Fibroblast of lung (primary cell): ENCODE measurements at regions not wholly inside any gene's neighbourhood (a gene's known extent, or its start where the extent isn't known, plus 50 kb on each side); places are given as distances from the start of the nearest gene placed in this dataset.

Experiments
- CTCF ChIP-seq, 2 donors: IDR thresholded peaks in 1 of 2; conservative IDR thresholded peaks in 1 of 2; 1 replicate in 1 of 2; 2 replicates in 1 of 2; pipeline ENCODE4 v1.5.1; 2011 to 2012; ENCODE audit warnings: low read length in 2 of 2, control low read depth in 1 of 2, inconsistent platforms in 1 of 2, low read depth in 1 of 2, mild to moderate bottlenecking in 1 of 2
- EZH2 ChIP-seq: IDR thresholded peaks from 2 replicates; pipeline ENCODE4 v1.5.1; 2012; ENCODE audit warnings: low read length, control low read depth, mild to moderate bottlenecking; ENCODE audit errors: missing control alignments

GRCh38 chr21:28671549-28672195 is 321.0 kb downstream of the LTN1 start:
- no peak for TF ChIP-seq CTCF (conservative IDR thresholded peaks at IDR 0.05 in 1 of 2, IDR thresholded peaks at IDR 0.05 in 1 of 2; ENCODE audit: low read depth in 1 of 2, low read length in 2 of 2)
- TF ChIP-seq EZH2, result no peak
